DOHH2 (cell line): ENCODE measurements at regions not wholly inside any gene's neighbourhood (a gene's known extent, or its start where the extent isn't known, plus 50 kb on each side); places are given as distances from the start of the nearest gene placed in this dataset.

Experiments used
- H3F3A ChIP-seq: fragments of 200-600 bp; sonication (generic), shearing (Covaris generic); 2 replicates; pipeline ENCODE4 v1.6.0; 2016; ENCODE audit warnings: antibody characterized with exemption, mild to moderate bottlenecking; ENCODE audit not compliant: control insufficient read depth, insufficient read depth
- H3K27ac ChIP-seq: fragments of 200-600 bp; sonication (generic); 2 replicates; pipeline ENCODE4 v1.5.1; 2014; ENCODE audit warnings: low read depth, mild to moderate bottlenecking, low read length, moderate library complexity
- H3K27me3 ChIP-seq: fragments of 200-600 bp; sonication (generic); 2 replicates; pipeline ENCODE4 v1.6.1; 2014; ENCODE audit warnings: mild to moderate bottlenecking, low read length, mixed read lengths; ENCODE audit not compliant: control insufficient read depth
- H3K36me3 ChIP-seq: fragments of 200-600 bp; sonication (generic); 2 replicates; pipeline ENCODE4 v1.6.1; 2014; ENCODE audit warnings: mild to moderate bottlenecking, low read length, moderate library complexity, mixed read lengths; ENCODE audit not compliant: control insufficient read depth
- H3K4me1 ChIP-seq: fragments of 200-600 bp; sonication (generic); 2 replicates; pipeline ENCODE4 v1.6.1; 2014; ENCODE audit warnings: mild to moderate bottlenecking, low read length, mixed read lengths; ENCODE audit not compliant: control insufficient read depth
- H3K4me2 ChIP-seq: fragments of 200-600 bp; sonication (generic); 2 replicates; pipeline ENCODE4 v1.6.0; 2014; ENCODE audit warnings: mild to moderate bottlenecking, low read length, moderate library complexity
- H3K4me3 ChIP-seq: fragments of 200-600 bp; sonication (generic); 2 replicates; pipeline ENCODE4 v1.5.1; 2014; ENCODE audit warnings: mild to moderate bottlenecking, low read length, mixed read lengths
- H3K79me2 ChIP-seq: fragments of 200-600 bp; sonication (generic); 2 replicates; pipeline ENCODE4 v1.6.1; 2014; ENCODE audit warnings: mild to moderate bottlenecking, low read length, mixed read lengths; ENCODE audit not compliant: control insufficient read depth
- H3K9me2 ChIP-seq: fragments of 200-600 bp; sonication (generic); replicated peaks from 2 replicates; pipeline ENCODE4 v1.6.1; 2014; ENCODE audit warnings: mild to moderate bottlenecking, low read length, mixed read lengths; ENCODE audit not compliant: control insufficient read depth
- H3K9me3 ChIP-seq: fragments of 200-600 bp; sonication (generic); 2 replicates; pipeline ENCODE4 v1.6.1; 2014; ENCODE audit warnings: antibody characterized with exemption, low read length, mixed read lengths; ENCODE audit not compliant: control insufficient read depth, insufficient read depth
- H4K20me1 ChIP-seq: fragments of 200-600 bp; sonication (generic); 2 replicates; pipeline ENCODE4 v1.6.0; 2014; ENCODE audit warnings: low read depth, mild to moderate bottlenecking, antibody characterized with exemption, low read length, moderate library complexity; ENCODE audit not compliant: control insufficient read depth, insufficient read depth
- EZH2phosphoT487 ChIP-seq: fragments of 200-600 bp; sonication (generic); IDR thresholded peaks from 2 replicates; pipeline ENCODE4 v1.6.1; 2017; ENCODE audit warnings: borderline replicate concordance, mild to moderate bottlenecking, antibody characterized with exemption, low read length, moderate library complexity, mixed read lengths
- TF ChIP-seq, protein P1 (sequence below): fragments of 200-600 bp; sonication (generic); IDR thresholded peaks from one replicate; pipeline ENCODE4 v1.5.1; 2014; ENCODE audit warnings: antibody characterized with exemption, mild to moderate bottlenecking, low read depth, low read length; ENCODE audit not compliant: poor library complexity, severe bottlenecking

DNA sequence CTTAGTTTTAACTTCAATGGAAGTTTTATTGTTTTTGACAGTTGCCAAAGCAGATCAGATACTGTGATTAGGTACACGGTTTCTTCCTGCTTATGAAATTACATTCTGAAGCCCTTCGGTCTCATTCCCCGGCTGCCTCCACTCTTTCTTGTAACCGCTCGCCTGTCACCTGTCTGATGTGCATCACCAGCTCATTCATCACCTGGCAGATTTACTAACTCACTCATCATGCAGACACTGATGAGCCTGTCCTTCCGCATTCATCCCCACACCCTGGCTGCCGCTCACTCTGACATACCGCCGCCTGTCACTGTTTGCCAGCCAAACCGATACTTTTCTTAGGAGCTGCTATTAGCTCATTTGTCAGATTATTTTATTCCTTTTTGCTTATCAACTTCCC is 82.8 kb upstream of the NSMCE3 start:
- TF ChIP-seq, protein P1, sequence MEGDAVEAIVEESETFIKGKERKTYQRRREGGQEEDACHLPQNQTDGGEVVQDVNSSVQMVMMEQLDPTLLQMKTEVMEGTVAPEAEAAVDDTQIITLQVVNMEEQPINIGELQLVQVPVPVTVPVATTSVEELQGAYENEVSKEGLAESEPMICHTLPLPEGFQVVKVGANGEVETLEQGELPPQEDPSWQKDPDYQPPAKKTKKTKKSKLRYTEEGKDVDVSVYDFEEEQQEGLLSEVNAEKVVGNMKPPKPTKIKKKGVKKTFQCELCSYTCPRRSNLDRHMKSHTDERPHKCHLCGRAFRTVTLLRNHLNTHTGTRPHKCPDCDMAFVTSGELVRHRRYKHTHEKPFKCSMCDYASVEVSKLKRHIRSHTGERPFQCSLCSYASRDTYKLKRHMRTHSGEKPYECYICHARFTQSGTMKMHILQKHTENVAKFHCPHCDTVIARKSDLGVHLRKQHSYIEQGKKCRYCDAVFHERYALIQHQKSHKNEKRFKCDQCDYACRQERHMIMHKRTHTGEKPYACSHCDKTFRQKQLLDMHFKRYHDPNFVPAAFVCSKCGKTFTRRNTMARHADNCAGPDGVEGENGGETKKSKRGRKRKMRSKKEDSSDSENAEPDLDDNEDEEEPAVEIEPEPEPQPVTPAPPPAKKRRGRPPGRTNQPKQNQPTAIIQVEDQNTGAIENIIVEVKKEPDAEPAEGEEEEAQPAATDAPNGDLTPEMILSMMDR: no peak
- no peak for TF ChIP-seq EZH2phosphoT487
- Histone ChIP-seq H3K27me3 (no peaks in the 10 kb centered on the region), H3K36me3 (no peaks in the 10 kb centered on the region), H3K79me2 (no peaks in the 10 kb centered on the region), H3K4me1 (no peaks in the 10 kb centered on the region), H3K4me2 (no peak overlapping the region), H3K4me3 (no peak overlapping the region), H3K9me3 (no peaks in the 10 kb centered on the region), H4K20me1 (no peaks in the 10 kb centered on the region), H3K27ac (no peak overlapping the region), H3F3A (no peaks in the 10 kb centered on the region), H3K9me2 (no peaks in the 10 kb centered on the region)

DNA sequence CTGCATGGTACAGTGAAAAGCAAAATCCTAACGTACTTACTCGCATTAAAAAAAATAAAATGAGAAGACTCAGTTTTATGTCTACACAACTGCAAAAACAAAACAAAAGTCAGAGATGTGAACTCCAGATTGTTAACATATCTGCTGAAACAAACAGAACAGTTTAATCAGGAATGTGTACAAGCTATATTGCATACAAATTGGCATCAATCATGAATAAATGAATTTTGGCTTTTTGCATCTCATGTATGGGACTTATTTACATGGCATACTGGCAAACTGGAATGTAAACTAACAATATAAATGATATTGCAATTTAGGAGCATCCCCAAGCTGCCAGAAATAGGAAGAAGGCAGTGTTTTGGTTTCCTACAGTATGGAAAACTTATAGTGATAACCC is 79.6 kb upstream of the NSMCE3 start:
- no peaks in the 10 kb centered on the region for H3K36me3 ChIP-seq
- H3K9me3 ChIP-seq: no peaks in the 10 kb centered on the region
- no peak overlapping the region for H3K4me3 ChIP-seq
- no peaks in the 10 kb centered on the region for H3K27me3 ChIP-seq
- H3K9me2 ChIP-seq: no peaks in the 10 kb centered on the region
- no peak overlapping the region for H3K4me2 ChIP-seq
- TF ChIP-seq, protein P1: no peak
- TF ChIP-seq EZH2phosphoT487: no peak
- no peaks in the 10 kb centered on the region for H3F3A ChIP-seq
- H3K4me1 ChIP-seq: no peaks in the 10 kb centered on the region
- H4K20me1 ChIP-seq: no peaks in the 10 kb centered on the region
- no peaks in the 10 kb centered on the region for H3K79me2 ChIP-seq
- no peak overlapping the region for H3K27ac ChIP-seq

DNA sequence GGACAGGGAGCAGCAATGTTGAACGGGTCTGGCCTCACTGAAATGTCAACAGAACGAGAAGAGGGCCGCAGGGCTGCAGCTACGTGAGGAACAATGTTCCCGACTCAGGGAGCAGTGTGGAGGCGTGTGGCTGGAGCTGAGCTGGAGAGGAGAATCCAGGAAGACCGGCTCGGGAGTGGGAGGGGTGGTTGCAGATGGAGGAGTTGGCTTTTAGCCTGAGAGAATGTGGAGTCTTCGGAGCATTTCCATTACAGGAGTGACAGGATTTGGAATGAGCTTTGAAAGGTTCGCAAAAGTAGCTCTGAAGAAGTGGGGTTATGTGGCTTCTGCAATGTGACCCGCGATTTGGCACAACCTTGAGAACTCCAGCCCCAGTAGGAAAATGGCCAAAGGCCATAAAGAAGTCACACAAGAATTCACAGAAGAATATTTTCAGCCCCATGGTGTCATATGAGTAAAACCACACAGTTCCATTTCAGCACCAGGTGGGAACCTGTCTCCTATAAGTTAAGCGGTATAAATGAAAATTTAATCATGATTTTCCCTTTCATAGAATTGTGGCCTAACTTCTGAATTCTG is 78.8 kb upstream of the NSMCE3 start:
- Histone ChIP-seq H3K4me1 (no peaks in the 10 kb centered on the region), H3K27ac (no peak overlapping the region), H3K9me3 (no peaks in the 10 kb centered on the region), H3K27me3 (no peaks in the 10 kb centered on the region), H4K20me1 (no peaks in the 10 kb centered on the region), H3K9me2 (no peaks in the 10 kb centered on the region), H3K79me2 (no peaks in the 10 kb centered on the region), H3K4me3 (no peak overlapping the region), H3K4me2 (no peak overlapping the region), H3K36me3 (no peaks in the 10 kb centered on the region), H3F3A (no peaks in the 10 kb centered on the region)
- no peak for TF ChIP-seq EZH2phosphoT487
- TF ChIP-seq, protein P1: no peak
